BJ (cell line): ENCODE measurements at regions not wholly inside any gene's neighbourhood (a gene's known extent, or its start where the extent isn't known, plus 50 kb on each side); places are given as distances from the start of the nearest gene placed in this dataset.

ENCODE experiments used
- CTCF ChIA-PET: fragments of 350-600 bp; formaldehyde crosslinking; extraction: SDS; loops from one replicate; lab custom pipeline; 2021; ENCODE audit warnings: antibody characterized with exemption, inconsistent platforms; lab: Yijun Ruan, JAX
- POLR2A ChIA-PET: fragments of 300-600 bp; sonication (Branson Sonifier 250); formaldehyde crosslinking; extraction: SDS; loops from one replicate; lab custom pipeline; 2021; ENCODE audit warnings: antibody characterized with exemption; lab: Charles Lee
- DNase-seq: peaks from one replicate; pipeline ENCODE4 v3.0.0-alpha.2; 2011; ENCODE audit warnings: low read depth
- H3K27me3 ChIP-seq: 2 replicates; pipeline ENCODE4 v1.6.0; 2011; ENCODE audit warnings: low read length; ENCODE audit not compliant: control insufficient read depth, insufficient read depth
- H3K36me3 ChIP-seq: 2 replicates; pipeline ENCODE4 v1.5.1; 2011; ENCODE audit warnings: low read length; ENCODE audit not compliant: control insufficient read depth, insufficient read depth
- H3K4me3 ChIP-seq: 2 replicates; pipeline ENCODE4 v1.5.1; 2011; ENCODE audit warnings: low read depth, mild to moderate bottlenecking, control low read depth, low read length
- TF ChIP-seq, protein P1 (sequence below): IDR thresholded peaks from 2 replicates; pipeline ENCODE4 v1.5.1; 2011; ENCODE audit warnings: low read depth, mild to moderate bottlenecking, control low read depth, inconsistent platforms, low read length, moderate library complexity; ENCODE audit not compliant: insufficient read depth

DNA sequence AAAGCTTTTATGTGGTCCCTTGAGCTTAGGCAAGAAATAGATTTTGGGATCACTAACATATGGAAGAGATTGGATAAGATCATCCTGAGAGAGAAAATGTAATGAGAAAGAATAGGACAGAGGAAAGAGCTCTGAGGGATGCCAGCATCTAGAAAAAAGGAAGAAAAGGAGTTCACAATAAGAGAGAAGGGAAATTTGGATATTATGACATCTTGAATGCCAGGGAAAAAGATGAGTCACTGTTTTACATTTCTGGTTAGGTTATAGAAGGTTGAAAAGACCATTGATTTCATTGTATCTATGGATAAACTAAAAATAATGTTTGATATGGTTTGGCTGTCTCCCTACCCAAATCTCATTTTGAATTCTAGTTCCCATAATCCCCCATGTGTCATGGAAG is 208.5 kb downstream of the MAD2L1 start:
- TF ChIP-seq, protein P1, sequence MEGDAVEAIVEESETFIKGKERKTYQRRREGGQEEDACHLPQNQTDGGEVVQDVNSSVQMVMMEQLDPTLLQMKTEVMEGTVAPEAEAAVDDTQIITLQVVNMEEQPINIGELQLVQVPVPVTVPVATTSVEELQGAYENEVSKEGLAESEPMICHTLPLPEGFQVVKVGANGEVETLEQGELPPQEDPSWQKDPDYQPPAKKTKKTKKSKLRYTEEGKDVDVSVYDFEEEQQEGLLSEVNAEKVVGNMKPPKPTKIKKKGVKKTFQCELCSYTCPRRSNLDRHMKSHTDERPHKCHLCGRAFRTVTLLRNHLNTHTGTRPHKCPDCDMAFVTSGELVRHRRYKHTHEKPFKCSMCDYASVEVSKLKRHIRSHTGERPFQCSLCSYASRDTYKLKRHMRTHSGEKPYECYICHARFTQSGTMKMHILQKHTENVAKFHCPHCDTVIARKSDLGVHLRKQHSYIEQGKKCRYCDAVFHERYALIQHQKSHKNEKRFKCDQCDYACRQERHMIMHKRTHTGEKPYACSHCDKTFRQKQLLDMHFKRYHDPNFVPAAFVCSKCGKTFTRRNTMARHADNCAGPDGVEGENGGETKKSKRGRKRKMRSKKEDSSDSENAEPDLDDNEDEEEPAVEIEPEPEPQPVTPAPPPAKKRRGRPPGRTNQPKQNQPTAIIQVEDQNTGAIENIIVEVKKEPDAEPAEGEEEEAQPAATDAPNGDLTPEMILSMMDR: no peak
- no peak overlapping the region for H3K4me3 ChIP-seq
- no peaks in the 10 kb centered on the region for H3K36me3 ChIP-seq
- CTCF ChIA-PET: interaction anchor here (0.6 to 0.8 kb wide), 2 partner anchors 15 to 1239 kb away, joined by 3 read pairs; no protein-coding TSS in a partner anchor
- no peaks in the 10 kb centered on the region for H3K27me3 ChIP-seq
- DNase-seq: no peak
- POLR2A ChIA-PET: no interaction called here

DNA sequence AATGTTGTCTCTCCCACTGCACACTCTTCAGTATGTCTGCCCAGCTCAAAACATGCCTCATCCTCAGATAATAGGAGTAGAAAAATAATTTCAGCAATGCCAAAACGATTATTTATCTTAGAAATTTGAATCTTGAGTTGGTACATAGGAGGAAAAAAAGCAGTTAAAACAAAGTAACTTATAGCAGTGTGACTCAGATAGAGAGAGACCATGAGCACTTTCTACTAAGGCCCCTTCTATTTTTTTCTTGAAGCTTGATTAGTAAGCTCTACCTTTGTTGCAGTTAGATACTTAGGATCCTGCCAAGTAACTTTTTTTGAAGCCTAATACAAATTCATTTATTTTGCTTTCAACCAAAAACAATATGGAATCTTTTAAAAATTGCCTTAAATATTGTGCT is 212.3 kb downstream of the MAD2L1 start:
- TF ChIP-seq, protein P1: no peak
- POLR2A ChIA-PET: no interaction called here
- Histone ChIP-seq H3K36me3 (no peaks in the 10 kb centered on the region), H3K27me3 (no peaks in the 10 kb centered on the region), H3K4me3 (no peak overlapping the region)
- CTCF ChIA-PET: no interaction called here
- DNase-seq: no peak

DNA sequence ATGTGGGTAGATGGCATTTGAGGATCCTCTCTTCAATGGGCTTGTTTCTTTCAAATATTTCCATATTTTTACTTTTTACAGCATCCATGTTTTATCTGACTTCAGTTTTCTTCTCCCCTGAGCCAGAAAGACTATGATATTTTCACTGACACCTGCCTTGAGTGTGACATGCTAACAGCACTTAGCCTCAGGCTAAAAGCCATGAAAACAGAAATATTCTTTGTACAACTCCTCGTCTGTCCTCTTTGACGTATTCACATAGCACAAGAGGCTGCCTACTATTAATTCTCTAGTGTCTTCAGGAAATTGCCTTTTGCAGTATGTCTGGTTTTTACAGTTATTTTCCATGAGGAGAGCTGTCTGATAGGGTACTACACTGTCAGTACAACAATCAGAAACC is 215.0 kb downstream of the MAD2L1 start:
- ChIA-PET CTCF (no interaction called here), POLR2A (no interaction called here)
- DNase-seq: no peak
- Histone ChIP-seq H3K4me3 (no peak overlapping the region), H3K27me3 (no peaks in the 10 kb centered on the region), H3K36me3 (no peaks in the 10 kb centered on the region)
- TF ChIP-seq, protein P1: no peak

DNA sequence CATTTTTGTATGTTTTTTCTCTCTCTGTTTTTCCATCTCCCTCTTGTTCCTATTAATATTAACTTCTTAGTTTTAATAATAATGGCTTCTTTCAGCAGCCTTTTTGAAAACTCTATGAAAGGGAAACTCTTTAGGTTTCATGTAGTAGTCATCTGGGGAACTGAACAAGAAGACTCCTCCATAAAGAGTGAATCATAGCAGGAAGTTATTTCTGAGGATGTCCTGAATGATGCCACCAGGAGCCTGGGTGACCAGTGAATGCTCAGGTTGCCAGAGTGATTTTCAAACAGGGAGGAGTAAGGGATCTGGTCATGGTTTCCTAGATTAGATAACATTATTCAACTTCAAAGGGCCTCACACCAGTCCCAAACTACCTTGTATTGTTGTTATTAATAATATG is 212.8 kb upstream of the PDE5A start:
- no peaks in the 10 kb centered on the region; the same call in 1 of the 2 replicates for H3K27me3 ChIP-seq
- no peak for DNase-seq
- POLR2A ChIA-PET: no interaction called here
- CTCF ChIA-PET: no interaction called here
- TF ChIP-seq, protein P1: no peak
- H3K36me3 ChIP-seq: no peaks in the 10 kb centered on the region
- H3K4me3 ChIP-seq: no peak overlapping the region

DNA sequence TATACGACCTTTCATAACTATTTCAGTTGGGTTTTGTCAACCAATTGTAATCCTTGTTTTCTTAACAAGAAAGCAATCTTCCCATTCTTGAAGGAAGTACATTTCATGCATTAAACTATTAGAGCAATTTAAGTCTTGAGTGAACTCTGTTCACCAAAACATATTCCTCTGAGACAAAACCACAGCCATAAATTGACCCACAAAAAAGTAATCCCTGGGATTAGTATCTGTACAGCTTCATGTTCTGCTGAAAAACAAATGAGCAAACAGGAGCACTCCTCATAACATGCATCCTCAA is 207.0 kb upstream of the PDE5A start:
- DNase-seq: no peak
- TF ChIP-seq, protein P1: no peak
- POLR2A ChIA-PET: no interaction called here
- no peak overlapping the region for H3K4me3 ChIP-seq
- CTCF ChIA-PET: no interaction called here
- H3K27me3 ChIP-seq: no peaks in the 10 kb centered on the region; the same call in 1 of the 2 replicates
- no peaks in the 10 kb centered on the region for H3K36me3 ChIP-seq
